Activated B cell treated with CpG ODN at 0.5 μM for 24 hours (primary cell): ENCODE measurements at regions not wholly inside any gene's neighbourhood (a gene's known extent, or its start where the extent isn't known, plus 50 kb on each side); places are given as distances from the start of the nearest gene placed in this dataset.

Experiments
- ATAC-seq: fragments of 200-7000 bp; cut with Tn5 transposase; one replicate; pipeline ENCODE4 v1.10.0; 2021; ENCODE audit warnings: low read depth, mild to moderate bottlenecking, moderate library complexity
- CTCF ChIA-PET: fragments of 350-600 bp; sonication (Branson Sonifier 250); formaldehyde crosslinking; loops from one replicate; lab custom pipeline; 2021; ENCODE audit warnings: antibody characterized with exemption; lab: Charles Lee
- POLR2A ChIA-PET: fragments of 350-600 bp; sonication (Branson Sonifier 250); formaldehyde crosslinking; loops from one replicate; lab custom pipeline; 2021; ENCODE audit warnings: antibody characterized with exemption; lab: Charles Lee
- DNase-seq: peaks from one replicate; pipeline ENCODE4 v3.0.0; 2022
- H3K27ac Mint-ChIP-seq: one replicate; pipeline ENCODE4 v1.8.0; 2020; ENCODE audit warnings: mixed read lengths
- H3K27me3 Mint-ChIP-seq: one replicate; pipeline ENCODE4 v1.8.0; 2021; ENCODE audit warnings: mixed read lengths
- H3K36me3 Mint-ChIP-seq: one replicate; pipeline ENCODE4 v1.8.0; 2021; ENCODE audit warnings: low read depth, mixed read lengths
- H3K4me1 Mint-ChIP-seq: one replicate; pipeline ENCODE4 v1.8.0; 2021; ENCODE audit warnings: mixed read lengths
- H3K4me3 Mint-ChIP-seq: one replicate; pipeline ENCODE4 v1.8.0; 2020; ENCODE audit warnings: mild to moderate bottlenecking, mixed read lengths
- H3K9me3 Mint-ChIP-seq: one replicate; pipeline ENCODE4 v1.8.0; 2020; ENCODE audit warnings: mixed read lengths
- CTCF ChIP-seq: fragments of 200-600 bp; IDR thresholded peaks from one replicate; pipeline ENCODE4 v1.8.0; 2022; ENCODE audit warnings: antibody characterized with exemption, mild to moderate bottlenecking
- intact Hi-C: fragments of 100-400 bp; cut with micrococcal nuclease; formaldehyde crosslinking; loops from one replicate; pipeline ENCODE4 v1.15.1; 2024

GRCh38 chr5:112525217-112525616, 106.1 kb upstream of the EPB41L4A start:
- CTCF ChIA-PET = no interaction called here
- DNase-seq (no peak), ATAC-seq (no peak)
- peaks cover 97% of the 10 kb centered on the region for H3K4me1 Mint-ChIP-seq
- peaks cover 6% of the 10 kb centered on the region for H3K9me3 Mint-ChIP-seq
- TF ChIP-seq CTCF = no peak
- peak overlapping the region; percentile 91 for H3K27ac Mint-ChIP-seq
- peak overlapping the region; percentile 83 for H3K4me3 Mint-ChIP-seq
- H3K36me3 Mint-ChIP-seq = peaks cover 35% of the 10 kb centered on the region
- POLR2A ChIA-PET = interaction anchor here (1.0 kb wide), 1 partner anchor 364 kb away, joined by 4 read pairs; no protein-coding TSS in a partner anchor
- H3K27me3 Mint-ChIP-seq = no peaks in the 10 kb centered on the region
- intact Hi-C loops = loop anchor here (2.0 to 10.0 kb wide), 5 partner anchors 16 to 1010 kb away; partner anchors contain the start of genes SRP19, STARD4 and YTHDC2

- ChIA-PET CTCF (interaction anchor here (0.6 to 4.9 kb wide), 11 partner anchors 9 to 368 kb away, joined by 3 to 28 read pairs (median 4); no protein-coding TSS in a partner anchor), POLR2A (interaction anchor here (1.0 kb wide), 1 partner anchor 108 kb away, joined by 3 read pairs; no protein-coding TSS in a partner anchor)
- H3K4me3 Mint-ChIP-seq = no peak overlapping the region
- peaks cover 49% of the 10 kb centered on the region for H3K36me3 Mint-ChIP-seq
- H3K4me1 Mint-ChIP-seq = peaks cover 96% of the 10 kb centered on the region
- intact Hi-C loops = loop anchor here (1.0 to 10.0 kb wide), 7 partner anchors 37 to 1014 kb away; partner anchors contain the start of genes STARD4 and YTHDC2
- H3K27me3 Mint-ChIP-seq = no peaks in the 10 kb centered on the region
- DNase-seq (no peak), ATAC-seq (no peak)
- no peak for TF ChIP-seq CTCF
- H3K27ac Mint-ChIP-seq = peak overlapping the region; percentile 48
- H3K9me3 Mint-ChIP-seq = peaks cover 6% of the 10 kb centered on the region
Measured at GRCh38 chr5:112528928-112529327, 109.9 kb upstream of the EPB41L4A start.

GRCh38 chr5:112529525-112529924, 110.4 kb upstream of the EPB41L4A start:
- Mint-ChIP-seq H3K9me3 (peaks cover 6% of the 10 kb centered on the region), H3K27me3 (no peaks in the 10 kb centered on the region), H3K4me3 (no peak overlapping the region), H3K27ac (peak overlapping the region; percentile 48), H3K36me3 (peaks cover 48% of the 10 kb centered on the region), H3K4me1 (peaks cover 96% of the 10 kb centered on the region)
- DNase-seq = no peak
- ATAC-seq = peak; percentile 53
- POLR2A ChIA-PET = interaction anchor here (1.0 kb wide), 1 partner anchor 109 kb away, joined by 3 read pairs; no protein-coding TSS in a partner anchor
- CTCF ChIA-PET = interaction anchor here (0.6 to 4.9 kb wide), 12 partner anchors 8 to 368 kb away, joined by 3 to 28 read pairs (median 4); no protein-coding TSS in a partner anchor
- no peak for TF ChIP-seq CTCF
- intact Hi-C loops = loop anchor here (1.0 to 10.0 kb wide), 7 partner anchors 37 to 1015 kb away; partner anchors contain the start of genes STARD4 and YTHDC2

- Mint-ChIP-seq H3K36me3 (peaks cover 38% of the 10 kb centered on the region), H3K27me3 (no peaks in the 10 kb centered on the region), H3K4me3 (peak overlapping the region; percentile 65), H3K27ac (peak overlapping the region; percentile 91), H3K9me3 (no peaks in the 10 kb centered on the region), H3K4me1 (peaks cover 81% of the 10 kb centered on the region)
- ChIA-PET CTCF (interaction anchor here (0.8 to 4.9 kb wide), 8 partner anchors 10 to 372 kb away, joined by 4 to 28 read pairs (median 6); no protein-coding TSS in a partner anchor), POLR2A (interaction anchor here (1.1 to 2.5 kb wide), 3 partner anchors 10 to 113 kb away, joined by 4 to 27 read pairs (median 7); no protein-coding TSS in a partner anchor)
- intact Hi-C loops = loop anchor here (1.0 to 5.0 kb wide), 2 partner anchors 10 to 776 kb away; partner anchors contain the start of gene NREP
- ATAC-seq (peak; percentile 60), DNase-seq (no peak)
- TF ChIP-seq CTCF = no peak
Measured at GRCh38 chr5:112532654-112533360, 113.7 kb upstream of the EPB41L4A start.
